HepG2 (cell line): ENCODE measurements at regions not wholly inside any gene's neighbourhood (a gene's known extent, or its start where the extent isn't known, plus 50 kb on each side); places are given as distances from the start of the nearest gene placed in this dataset.

Experiments used
- ADNP ChIP-seq: sonication (generic); formaldehyde crosslinking; IDR thresholded peaks from 2 replicates; pipeline ENCODE4 v1.4.0; 2020; ENCODE audit warnings: missing genetic modification reagents
- ARID3A ChIP-seq: IDR thresholded peaks from 2 replicates; pipeline ENCODE4 v1.6.1; 2012; ENCODE audit warnings: low read depth, low read length, improper control_type of control experiment
- CTCF ChIP-seq: sonication (generic); formaldehyde crosslinking; IDR thresholded peaks from 2 replicates; pipeline ENCODE4 v1.5.0; 2020; ENCODE audit warnings: mild to moderate bottlenecking, missing genetic modification reagents, moderate library complexity
- ESRRA ChIP-seq: sonication (generic); formaldehyde crosslinking; IDR thresholded peaks from 2 replicates; pipeline ENCODE4 v1.5.1; 2020; ENCODE audit warnings: mild to moderate bottlenecking, low read depth, missing genetic modification reagents
- FOXM1 ChIP-seq: sonication (generic); formaldehyde crosslinking; IDR thresholded peaks from 2 replicates; pipeline ENCODE4 v1.5.0; 2020; ENCODE audit warnings: missing genetic modification reagents
- ZNF10 ChIP-seq: sonication (generic); formaldehyde crosslinking; IDR thresholded peaks from 2 replicates; pipeline ENCODE4 v1.4.0; 2020; ENCODE audit warnings: mild to moderate bottlenecking, low read depth, missing genetic modification reagents, borderline replicate concordance
- ZNF12 ChIP-seq: sonication (generic); formaldehyde crosslinking; IDR thresholded peaks from 2 replicates; pipeline ENCODE4 v1.5.0; 2020; ENCODE audit warnings: missing genetic modification reagents
- ZNF143 ChIP-seq: sonication (generic); formaldehyde crosslinking; IDR thresholded peaks from 2 replicates; pipeline ENCODE4 v1.4.0; 2020; ENCODE audit warnings: missing genetic modification reagents
- TF ChIP-seq, protein P1 (sequence below): sonication (generic); formaldehyde crosslinking; conservative IDR thresholded peaks from 2 replicates; pipeline ENCODE4 v1.8.0; 2022; ENCODE audit warnings: missing genetic modification reagents
- TF ChIP-seq, protein P2 (sequence below): sonication (generic); formaldehyde crosslinking; IDR thresholded peaks from 2 replicates; pipeline ENCODE4 v1.8.1; 2023; ENCODE audit warnings: missing genetic modification reagents, inconsistent platforms, borderline replicate concordance
- TF ChIP-seq, protein P3 (sequence below): sonication (generic); formaldehyde crosslinking; IDR thresholded peaks from 2 replicates; pipeline ENCODE4 v1.4.0; 2020; ENCODE audit warnings: mild to moderate bottlenecking, missing genetic modification reagents
- TF ChIP-seq, protein P4 (sequence below): IDR thresholded peaks from 2 replicates; pipeline ENCODE4 v1.6.1; 2012; ENCODE audit warnings: inconsistent platforms

GRCh38 chr1:173307845-173308244 lies 100.7 kb upstream of the TNFSF4 start:
- no peak for TF ChIP-seq CTCF
- TF ChIP-seq, protein P1, sequence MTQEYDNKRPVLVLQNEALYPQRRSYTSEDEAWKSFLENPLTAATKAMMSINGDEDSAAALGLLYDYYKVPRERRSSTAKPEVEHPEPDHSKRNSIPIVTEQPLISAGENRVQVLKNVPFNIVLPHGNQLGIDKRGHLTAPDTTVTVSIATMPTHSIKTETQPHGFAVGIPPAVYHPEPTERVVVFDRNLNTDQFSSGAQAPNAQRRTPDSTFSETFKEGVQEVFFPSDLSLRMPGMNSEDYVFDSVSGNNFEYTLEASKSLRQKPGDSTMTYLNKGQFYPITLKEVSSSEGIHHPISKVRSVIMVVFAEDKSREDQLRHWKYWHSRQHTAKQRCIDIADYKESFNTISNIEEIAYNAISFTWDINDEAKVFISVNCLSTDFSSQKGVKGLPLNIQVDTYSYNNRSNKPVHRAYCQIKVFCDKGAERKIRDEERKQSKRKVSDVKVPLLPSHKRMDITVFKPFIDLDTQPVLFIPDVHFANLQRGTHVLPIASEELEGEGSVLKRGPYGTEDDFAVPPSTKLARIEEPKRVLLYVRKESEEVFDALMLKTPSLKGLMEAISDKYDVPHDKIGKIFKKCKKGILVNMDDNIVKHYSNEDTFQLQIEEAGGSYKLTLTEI: no peak
- TF ChIP-seq, protein P2, sequence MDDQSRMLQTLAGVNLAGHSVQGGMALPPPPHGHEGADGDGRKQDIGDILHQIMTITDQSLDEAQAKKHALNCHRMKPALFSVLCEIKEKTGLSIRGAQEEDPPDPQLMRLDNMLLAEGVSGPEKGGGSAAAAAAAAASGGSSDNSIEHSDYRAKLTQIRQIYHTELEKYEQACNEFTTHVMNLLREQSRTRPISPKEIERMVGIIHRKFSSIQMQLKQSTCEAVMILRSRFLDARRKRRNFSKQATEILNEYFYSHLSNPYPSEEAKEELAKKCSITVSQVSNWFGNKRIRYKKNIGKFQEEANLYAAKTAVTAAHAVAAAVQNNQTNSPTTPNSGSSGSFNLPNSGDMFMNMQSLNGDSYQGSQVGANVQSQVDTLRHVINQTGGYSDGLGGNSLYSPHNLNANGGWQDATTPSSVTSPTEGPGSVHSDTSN (CRISPR knock-in tag): no peak
- no peak for TF ChIP-seq ESRRA (CRISPR knock-in tag)
- TF ChIP-seq ADNP: no peak
- TF ChIP-seq FOXM1 (CRISPR knock-in tag): no peak
- TF ChIP-seq ZNF12: no peak
- TF ChIP-seq ARID3A: no peak
- TF ChIP-seq, protein P3, sequence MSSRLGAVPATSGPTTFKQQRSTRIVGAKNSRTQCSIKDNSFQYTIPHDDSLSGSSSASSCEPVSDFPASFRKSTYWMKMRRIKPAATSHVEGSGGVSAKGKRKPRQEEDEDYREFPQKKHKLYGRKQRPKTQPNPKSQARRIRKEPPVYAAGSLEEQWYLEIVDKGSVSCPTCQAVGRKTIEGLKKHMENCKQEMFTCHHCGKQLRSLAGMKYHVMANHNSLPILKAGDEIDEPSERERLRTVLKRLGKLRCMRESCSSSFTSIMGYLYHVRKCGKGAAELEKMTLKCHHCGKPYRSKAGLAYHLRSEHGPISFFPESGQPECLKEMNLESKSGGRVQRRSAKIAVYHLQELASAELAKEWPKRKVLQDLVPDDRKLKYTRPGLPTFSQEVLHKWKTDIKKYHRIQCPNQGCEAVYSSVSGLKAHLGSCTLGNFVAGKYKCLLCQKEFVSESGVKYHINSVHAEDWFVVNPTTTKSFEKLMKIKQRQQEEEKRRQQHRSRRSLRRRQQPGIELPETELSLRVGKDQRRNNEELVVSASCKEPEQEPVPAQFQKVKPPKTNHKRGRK (CRISPR knock-in tag): no peak
- TF ChIP-seq, protein P4, sequence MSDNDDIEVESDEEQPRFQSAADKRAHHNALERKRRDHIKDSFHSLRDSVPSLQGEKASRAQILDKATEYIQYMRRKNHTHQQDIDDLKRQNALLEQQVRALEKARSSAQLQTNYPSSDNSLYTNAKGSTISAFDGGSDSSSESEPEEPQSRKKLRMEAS: no peak
- TF ChIP-seq ZNF10 (CRISPR knock-in tag): no peak
- no peak for TF ChIP-seq ZNF143 (CRISPR knock-in tag)
